ENCODE measurements at regions not wholly inside any gene's neighbourhood (a gene's known extent, or its start where the extent isn't known, plus 50 kb on each side); places are given as distances from the start of the nearest gene placed in this dataset.

DNA sequence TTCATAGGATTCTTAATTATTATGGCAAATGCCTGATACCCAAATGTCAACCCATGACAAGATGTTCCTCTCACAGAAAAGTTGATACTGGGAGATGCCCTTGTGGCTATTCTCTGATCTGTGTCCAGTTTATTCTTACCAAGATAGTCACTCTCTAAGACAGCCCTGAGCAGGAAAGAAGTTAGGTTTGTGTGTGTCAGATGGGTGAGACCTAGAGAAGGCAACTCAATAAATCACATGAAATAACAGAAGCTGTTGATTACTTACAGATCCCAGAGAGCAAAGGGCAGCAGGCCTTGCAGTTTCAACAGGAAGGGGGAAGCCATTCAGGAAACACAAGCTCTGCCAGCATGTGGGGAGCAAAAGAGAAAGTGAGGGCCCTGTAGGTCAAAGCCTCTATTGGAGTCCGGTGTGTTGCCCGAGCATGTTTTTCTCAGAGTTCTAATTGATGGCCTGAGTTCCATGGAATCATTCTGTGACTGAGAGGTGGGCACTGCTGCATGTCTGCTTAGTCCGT, 1193.7 kb upstream of the CDH18 start:
- no peak for DNase-seq (ENCODE audit: low read depth, low spot score)

DNA sequence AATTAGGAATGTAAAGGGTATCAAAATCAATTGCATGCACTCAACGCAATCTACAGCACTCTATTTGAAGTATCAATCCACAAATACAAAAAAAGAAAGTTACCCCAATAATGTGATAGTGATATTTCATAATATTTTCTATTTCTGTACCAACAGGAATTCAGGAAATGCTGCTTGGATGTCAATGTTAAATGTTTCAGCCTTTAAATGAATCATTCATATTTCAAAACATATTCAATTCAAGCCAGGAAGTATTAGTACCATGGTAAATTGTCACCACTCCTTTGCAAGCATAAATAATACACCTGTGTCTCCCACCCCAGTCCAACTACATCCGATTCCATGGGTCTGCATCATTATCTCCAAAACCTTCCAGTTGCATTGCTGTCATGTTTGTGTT, 1185.5 kb upstream of the CDH18 start:
- DNase-seq (ENCODE audit: low read depth, low spot score), result no peak

DNA sequence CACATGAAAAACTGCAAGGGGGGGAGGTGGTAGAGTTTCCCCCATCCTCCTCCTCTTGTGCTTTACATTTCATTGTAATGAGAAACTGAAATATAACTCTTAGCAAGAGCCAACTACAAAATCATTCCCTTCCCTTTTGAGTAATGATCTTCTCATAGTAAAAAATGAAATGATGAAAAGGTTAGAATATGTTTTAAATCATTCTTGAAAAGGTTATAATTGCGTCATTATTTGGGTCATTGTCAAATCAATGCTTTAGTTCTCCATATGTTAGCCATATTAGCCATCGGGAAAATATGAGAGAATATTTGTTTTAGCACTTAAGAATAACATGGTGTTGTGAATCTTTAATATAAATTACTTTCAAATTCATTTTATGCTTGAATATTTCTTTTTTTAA, 1185.0 kb upstream of the CDH18 start:
- no peak for DNase-seq (ENCODE audit: low read depth, low spot score)

DNA sequence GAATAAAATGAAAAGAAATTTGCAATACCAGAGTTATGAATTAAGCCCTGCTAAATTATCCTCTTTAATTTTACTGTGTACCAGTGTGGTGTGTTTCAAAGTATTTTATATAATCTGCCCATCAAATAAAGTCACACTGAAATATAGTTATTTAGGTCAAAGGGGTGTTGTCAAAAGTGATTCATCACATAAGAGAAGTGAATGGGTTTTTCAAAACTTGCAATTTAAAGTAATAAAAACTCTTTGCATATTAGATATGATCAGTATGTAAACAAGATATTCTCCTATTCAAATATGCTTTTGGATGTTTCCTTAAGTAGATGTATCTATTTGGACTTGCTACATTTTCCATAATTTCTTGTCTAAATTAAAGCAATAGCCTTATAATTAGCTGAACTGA, 1183.0 kb upstream of the CDH18 start:
- no peak for DNase-seq (ENCODE audit: low read depth, low spot score)

DNA sequence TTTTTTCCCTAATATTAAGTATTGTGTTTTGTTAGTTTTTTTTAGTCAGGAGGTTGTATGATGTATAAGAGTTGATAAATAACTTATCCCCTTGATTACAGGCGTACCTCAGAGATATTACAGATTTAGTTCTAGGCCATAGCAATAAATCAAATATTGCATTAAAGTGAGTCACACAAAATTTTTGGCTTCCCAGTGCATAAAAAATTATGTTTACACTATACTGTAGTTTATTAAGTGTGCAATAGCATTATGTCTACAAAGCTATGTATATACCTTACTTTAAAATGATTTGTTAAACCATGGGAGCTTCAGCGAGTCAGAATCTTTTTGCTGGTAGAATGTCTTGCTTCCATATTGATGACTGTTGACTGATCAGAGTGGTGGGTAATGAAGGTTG, 1180.6 kb upstream of the CDH18 start:
- DNase-seq (ENCODE audit: low read depth, low spot score), result no peak

DNA sequence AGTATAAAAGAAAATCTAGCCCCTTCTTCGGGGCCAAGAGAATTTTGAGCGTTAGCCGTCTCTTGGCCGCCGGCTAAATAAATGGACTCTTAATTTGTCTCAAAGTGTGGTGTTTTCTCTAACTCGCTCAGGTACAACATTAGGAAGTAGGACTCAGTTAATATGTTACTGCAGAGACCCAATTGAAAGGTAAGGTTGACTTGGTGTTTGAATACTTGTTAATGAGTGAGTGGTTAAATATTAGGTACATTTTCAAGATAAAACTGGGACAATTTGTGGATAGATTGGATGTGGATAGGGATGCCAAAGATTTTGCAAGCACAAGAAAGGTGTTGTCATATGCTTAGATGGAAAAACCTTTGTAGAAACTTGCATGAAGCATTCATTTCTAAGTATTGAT, 1177.3 kb upstream of the CDH18 start:
- no peak for DNase-seq (ENCODE audit: low read depth, low spot score)

DNA sequence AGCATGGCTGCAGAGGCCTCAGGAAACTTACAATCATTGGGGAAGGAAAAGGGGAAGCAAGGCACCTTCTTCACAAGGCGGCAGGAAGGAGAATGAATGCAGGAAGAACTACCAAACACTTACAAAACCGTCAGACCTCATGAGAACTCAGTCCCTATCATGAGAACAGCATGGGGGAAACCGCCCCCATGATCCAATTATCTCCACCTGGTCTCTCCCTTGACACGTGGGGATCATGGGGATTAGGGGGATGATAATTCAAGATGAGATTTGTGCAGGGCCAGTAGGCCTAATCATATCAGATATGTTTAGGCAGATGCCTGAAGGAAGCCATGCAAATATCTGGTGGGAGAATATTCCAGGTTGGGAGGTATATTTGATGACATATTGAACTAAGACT, 1176.4 kb upstream of the CDH18 start:
- no peak for DNase-seq (ENCODE audit: low read depth, low spot score)

DNA sequence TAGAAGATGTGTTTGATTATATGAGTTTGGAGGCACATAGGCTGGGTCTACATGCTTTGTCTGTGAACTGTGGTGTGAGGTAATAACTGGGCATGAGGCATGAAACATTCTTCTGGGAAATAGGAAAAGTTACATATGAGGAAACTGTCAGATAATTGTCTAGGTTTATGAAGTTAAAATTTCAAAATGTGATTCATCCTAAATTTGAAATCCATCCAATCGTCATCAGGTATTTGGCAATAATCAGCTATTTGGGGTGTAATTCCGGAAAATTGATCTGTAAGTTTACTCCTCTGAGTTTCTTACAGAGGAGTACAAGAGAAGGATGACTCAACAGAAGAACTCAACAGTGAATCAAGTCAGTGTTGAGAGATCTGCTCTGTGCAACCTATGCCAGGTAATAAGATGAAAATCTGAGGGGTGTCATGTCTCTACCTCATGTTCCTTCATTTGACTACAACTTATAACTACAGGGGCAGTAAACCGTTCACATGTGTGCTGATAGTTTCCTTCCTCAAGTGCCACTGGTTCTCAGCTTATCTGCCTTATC, 1171.6 kb upstream of the CDH18 start:
- DNase-seq (ENCODE audit: low read depth, low spot score), result no peak

DNA sequence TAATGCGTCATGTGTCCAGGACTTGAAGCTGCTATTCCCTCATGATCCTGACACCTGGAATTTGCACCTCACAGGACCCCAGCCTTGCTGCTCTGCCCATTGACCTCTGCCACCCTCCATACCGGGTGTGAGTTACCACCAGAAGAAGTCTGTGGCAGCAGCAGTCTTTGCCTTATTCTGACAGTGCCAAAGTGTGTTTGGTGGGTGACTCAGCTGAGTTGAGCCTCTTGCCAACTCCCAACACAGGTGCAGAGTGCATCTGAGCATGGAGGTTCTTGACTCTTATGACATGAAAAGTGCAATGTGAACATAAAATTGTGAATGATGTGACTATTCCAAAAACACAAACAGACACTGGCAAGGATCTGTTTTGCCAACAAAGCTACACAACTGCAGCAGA, 1166.5 kb upstream of the CDH18 start:
- peak; percentile 26 for DNase-seq (ENCODE audit: low read depth, low spot score)

DNA sequence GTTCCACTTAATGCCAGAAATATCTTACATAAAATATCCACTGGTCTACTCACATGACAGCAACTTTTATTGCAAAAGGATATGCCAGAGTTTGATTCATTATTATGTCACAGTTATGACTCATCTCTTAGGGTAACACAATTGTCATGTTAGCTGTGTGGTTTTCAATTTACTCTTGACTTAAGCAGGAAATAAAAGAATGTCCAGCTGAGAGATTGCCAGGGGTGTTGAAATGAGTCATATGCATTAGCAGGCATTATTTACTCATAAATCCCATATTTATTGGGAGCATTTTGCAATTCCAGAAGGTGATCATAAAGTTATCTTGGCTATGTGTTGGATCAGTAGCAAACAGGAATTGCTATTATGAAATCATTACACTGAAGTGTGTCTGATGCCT, 1164.6 kb upstream of the CDH18 start:
- DNase-seq (ENCODE audit: low read depth, low spot score), result peak; percentile 82

DNA sequence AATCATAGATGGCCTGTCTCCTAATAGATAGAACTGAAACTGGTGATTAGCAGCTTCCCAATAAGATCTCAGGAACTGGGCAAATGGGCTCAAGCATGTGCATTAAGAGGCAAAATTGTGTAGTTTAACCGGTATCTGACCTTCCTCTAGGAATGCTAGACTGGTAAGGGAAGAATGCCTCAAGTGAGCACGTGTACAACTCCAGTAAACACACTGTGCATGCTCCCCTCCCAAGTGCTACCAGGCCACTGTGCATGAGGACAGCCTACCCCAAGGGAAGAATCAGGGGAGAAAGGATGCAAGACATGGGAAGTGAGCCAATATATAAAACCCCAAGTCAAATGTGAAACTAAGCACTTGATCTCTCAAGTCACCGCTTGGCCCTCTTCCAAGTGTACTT, 1157.4 kb upstream of the CDH18 start:
- DNase-seq (ENCODE audit: low read depth, low spot score), result peak; percentile 11

DNA sequence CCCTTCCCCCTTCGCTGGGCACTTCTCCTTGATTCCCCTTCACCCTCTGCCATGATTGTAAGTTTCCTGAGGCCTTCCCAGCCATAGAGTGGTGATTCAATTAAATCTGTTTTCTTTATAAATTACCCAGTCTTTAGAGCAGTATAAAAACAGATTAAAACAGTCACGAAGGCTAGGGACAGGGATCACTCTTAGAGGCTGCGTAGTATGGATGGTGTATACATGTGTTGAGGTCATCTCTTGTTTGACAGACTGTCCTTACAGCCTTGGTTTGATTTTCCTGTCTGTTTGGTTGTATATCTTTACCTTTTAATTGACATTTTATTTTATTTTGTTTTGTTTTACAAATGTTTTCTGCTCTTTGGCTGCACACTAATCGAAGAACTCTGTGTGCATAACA, 1155.7 kb upstream of the CDH18 start:
- no peak for DNase-seq (ENCODE audit: low read depth, low spot score)

DNA sequence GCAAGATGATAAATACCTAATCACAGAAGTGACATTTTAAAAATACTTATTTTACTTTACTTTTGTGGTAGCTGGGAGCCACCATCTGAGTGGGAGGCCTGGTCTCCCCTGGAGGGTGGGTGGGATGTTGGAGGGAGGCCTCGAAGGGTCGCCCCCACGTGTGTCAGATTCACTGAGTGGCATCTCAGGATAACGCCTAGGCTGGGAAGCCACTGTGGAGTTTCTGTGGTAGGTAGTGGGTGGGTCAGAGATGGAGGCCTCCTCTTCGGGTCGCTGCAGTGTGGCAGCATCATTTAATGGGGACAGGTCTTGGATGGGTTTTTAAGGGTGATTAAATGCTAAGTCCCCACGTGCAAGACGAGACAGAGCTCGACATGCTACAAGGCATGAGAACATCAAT, 1154.8 kb upstream of the CDH18 start:
- DNase-seq (ENCODE audit: low read depth, low spot score), result no peak

DNA sequence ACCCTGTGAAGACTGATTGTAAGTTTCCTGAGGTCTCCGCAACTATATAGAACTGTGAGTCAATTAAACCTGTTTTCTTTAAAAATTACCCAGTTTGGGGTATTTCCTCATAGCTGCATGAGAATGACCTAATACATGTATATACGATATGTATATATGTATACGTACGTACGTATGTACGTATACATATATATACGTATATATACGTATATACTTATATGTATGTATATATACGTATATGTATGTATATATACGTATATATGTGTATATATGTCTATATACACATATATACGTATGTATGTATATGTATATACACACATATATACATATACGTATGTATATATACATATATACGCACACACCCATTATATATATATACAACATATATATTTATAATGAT, 1153.0 kb upstream of the CDH18 start:
- no peak for DNase-seq (ENCODE audit: low read depth, low spot score)

DNA sequence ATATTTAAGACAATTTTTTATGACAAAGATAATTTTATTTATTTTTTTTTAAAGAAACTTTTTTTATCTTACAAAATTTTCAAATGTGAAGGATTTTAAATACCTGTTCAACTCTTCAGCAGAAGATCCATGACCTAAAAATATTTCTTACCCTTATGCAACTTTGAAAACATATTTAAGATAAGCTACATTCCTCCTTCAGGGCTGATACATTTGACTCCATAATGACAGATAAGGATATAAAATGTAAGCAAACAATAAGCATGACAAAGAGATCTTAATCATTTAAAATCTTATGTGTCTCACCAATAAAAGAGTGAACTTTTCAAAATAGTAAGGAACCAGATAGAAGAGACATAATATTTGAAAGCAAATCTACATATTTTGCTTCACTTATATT, 1138.2 kb upstream of the CDH18 start:
- DNase-seq (ENCODE audit: low read depth, low spot score), result no peak

DNA sequence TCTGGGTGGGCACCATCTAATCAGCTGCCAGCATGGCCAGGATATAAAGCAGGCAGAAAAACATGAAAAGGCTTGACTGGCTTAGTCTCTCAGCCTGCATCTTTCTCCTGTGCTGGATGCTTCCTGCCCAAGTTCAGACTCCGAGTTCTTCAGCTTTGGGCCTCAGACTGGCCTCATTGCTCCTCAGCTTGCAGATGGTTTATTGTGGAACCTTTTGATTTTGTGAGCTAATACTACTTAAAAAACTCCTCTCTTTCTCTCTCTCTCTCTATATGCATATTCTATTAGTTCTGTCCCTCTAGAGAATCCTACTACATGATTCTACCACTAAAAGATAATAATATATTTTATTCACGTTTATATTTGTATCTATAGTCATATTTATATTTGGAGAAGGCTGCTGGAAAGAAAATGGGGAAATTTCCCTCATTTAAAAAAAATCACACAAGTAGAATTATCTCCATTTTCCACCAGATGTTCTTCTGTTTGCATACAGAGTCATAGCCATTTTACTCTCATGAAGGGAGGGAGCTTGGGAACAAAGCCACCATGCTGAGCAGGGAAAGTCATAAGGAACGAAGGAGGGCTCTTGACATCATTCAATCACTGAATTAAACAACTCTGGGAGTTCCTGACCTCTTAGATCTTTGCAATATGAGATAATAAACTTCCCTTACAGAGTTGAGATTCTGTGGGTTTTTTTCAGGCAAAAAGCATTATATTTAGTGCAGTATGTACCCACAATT, 1137.4 kb upstream of the CDH18 start:
- no peak for DNase-seq (ENCODE audit: low read depth, low spot score)

DNA sequence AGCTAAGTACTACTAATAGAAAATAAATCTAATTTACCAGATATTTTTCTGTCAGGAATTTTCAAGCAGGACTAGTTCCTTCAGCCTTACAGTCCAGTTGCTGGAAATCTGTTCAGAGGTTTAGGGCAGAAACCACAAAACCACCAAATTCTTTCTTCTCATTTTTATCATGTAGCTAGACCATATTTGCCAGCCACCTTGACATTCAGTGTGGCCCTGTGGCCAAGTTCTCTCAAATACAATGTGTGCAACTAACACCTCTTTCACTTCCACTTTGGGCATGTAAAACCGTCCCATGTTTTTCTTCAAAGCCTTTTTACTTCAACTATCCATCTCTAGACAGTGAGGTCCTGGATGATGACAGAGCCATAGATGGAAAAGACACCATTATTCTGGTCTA, 1133.2 kb upstream of the CDH18 start:
- peak; percentile 53 for DNase-seq (ENCODE audit: low read depth, low spot score)

DNA sequence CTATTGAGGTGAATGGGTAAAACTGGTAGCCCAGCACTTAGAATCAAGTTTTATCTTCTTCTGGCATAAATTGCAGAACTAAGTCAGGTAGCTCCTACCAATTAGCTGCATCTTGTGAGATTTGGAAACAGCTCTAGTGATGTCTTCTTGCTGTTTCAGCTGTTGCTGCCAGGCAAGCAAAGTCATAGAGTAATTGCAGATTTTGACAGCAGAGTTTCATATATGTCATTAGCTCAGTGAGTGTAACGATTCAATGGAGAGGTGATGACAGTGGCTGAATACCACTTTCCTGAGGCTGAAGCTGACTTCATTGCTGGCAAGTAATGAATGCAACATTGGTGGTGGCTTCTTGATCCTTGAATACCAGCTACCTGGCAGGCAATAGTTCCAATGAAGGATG, 1109.7 kb upstream of the CDH18 start:
- no peak for DNase-seq (ENCODE audit: low read depth, low spot score)

DNA sequence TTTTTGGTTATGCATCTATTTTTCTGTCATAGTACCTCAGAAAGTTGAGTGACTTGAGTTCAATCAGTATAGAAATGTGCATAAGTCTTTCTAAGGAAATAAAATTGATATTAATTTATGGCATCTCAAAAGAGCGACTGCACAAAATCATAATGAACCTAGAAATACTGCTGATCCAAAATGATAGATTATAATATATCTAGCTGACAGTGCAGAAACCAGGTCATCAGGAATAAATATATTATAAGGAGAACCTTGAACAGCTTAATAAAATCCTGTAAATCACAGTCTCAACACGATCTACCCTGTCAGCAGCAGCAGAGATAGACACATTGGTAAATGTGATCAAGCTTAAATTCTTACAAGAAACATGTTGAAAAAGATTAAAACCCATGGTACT, 1106.6 kb upstream of the CDH18 start:
- no peak for DNase-seq (ENCODE audit: low read depth, low spot score)

DNA sequence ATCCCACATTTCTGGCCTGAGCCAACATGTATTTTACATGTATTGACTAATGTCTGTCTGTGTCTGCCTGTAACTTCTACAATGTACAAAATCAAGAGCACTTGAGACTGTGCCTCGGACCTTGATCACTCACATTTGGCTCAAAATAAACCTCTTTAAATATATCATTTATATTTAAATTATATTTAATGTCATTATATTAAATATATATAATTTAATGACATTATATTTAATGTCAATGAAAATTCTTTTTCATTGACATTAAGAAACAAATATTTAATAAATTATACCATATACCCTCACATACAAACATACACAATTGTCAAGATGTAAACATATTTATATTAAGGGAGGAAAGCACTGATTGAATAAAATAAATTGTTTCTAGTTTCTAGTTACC, 1099.8 kb upstream of the CDH18 start:
- DNase-seq (ENCODE audit: low read depth, low spot score), result no peak

DNA sequence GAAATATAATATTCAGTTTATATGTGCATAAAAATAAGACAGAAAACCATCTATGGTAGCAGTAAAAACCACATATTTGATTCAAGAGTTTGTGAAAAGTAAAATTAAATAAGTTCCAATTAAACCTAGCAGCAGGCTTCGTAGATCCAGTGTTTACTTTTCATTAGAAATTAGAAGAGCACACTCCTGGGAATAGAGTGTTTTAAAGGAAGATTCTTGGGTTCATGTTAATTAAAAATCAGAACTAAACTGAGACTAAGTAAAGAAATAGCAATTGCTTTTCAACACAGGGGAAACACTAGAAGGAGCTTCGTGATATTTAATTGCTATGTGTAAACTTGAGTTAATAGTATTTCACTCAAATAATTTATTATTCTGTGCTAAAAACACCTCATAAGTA, 1097.8 kb upstream of the CDH18 start:
- DNase-seq (ENCODE audit: low read depth, low spot score), result no peak

DNA sequence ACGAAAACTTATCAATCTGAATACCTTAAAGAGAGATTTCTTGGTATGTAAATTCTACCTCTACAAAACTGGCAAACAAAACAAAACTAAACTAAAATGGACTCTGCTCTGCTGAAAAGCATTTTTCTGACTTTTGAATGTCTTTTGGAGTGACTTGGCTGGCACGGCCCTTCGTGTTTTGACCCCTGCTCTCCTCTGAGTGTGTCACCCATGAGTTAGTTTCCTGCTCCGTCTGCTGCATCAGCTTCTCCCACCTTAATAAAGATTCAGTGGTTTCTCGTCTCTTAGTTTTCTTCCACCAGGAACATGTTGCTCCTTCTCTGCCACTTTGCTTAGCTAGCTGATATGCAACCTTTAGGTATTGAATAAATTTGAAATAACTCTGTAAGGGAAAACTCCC, 1084.0 kb upstream of the CDH18 start:
- no peak for DNase-seq (ENCODE audit: low read depth, low spot score)

DNA sequence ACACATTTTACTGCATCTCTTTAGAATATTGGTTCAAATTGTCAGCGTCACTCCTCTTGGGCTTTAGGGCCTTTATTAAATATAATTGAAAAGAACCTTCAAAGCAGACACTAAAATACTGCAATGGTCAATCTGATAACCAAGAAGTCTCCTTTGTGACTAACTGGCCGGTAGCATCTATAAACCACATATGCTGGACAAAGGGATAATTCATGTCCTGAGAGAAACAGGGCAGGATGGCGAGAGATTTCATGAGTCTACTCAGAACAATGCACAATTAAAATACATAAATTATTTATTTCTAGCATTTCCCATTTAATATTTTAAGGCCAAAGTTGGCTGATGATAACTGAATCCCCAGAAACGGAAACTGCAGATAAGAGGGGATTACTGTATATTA, 1083.4 kb upstream of the CDH18 start:
- DNase-seq (ENCODE audit: low read depth, low spot score), result no peak

DNA sequence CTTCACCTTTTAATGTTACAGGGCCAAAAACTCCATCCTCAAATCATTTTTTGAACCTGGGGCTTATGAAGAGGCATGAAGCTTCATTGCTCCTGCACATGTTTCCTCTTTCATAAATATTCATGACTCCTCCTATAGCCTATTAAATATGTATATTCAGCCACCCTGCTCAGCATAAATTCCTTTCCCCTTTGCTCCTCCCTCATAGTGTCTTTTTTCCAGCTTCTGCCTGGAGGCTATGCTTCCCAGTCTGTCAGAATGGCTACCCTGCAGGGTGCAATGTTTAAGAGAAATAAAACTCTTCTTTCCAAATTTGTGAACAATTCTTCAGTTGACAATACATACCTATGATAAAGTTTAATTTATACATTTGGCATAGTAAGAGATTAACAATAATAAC, 1082.9 kb upstream of the CDH18 start:
- no peak for DNase-seq (ENCODE audit: low read depth, low spot score)
